AG20443 (cell line): ENCODE measurements at regions not wholly inside any gene's neighbourhood (a gene's known extent, or its start where the extent isn't known, plus 50 kb on each side); places are given as distances from the start of the nearest gene placed in this dataset.
"Not testable (repeated sequence)": the region's sequence is repeated elsewhere in the genome, so short reads cannot be mapped to it uniquely, and the experiment has no call there.

Experiments
- DNase-seq: peaks from one replicate; pipeline ENCODE4 v3.0.0; 2012; ENCODE audit warnings: low spot score, mixed read lengths

GRCh38 chr20:48231253-48231930 lies 446.1 kb upstream of the SULF2 start:
- no peak for DNase-seq

- no peak for DNase-seq
These were observed 444.9 kb upstream of the SULF2 start for GRCh38 chr20:48230216-48230615.

- no peak for DNase-seq
These were observed 442.1 kb upstream of the SULF2 start for GRCh38 chr20:48227381-48227780.

- DNase-seq, result no peak
These were observed 441.4 kb upstream of the SULF2 start for GRCh38 chr20:48226642-48227041.

- DNase-seq, result no peak
These were observed 439.3 kb upstream of the SULF2 start for GRCh38 chr20:48224533-48225050.

- DNase-seq, result no peak
These were observed 438.4 kb upstream of the SULF2 start for GRCh38 chr20:48223715-48224114.

- DNase-seq, result no peak
These were observed 437.4 kb upstream of the SULF2 start for GRCh38 chr20:48222595-48223180.

- DNase-seq, result no peak
These were observed 434.9 kb upstream of the SULF2 start for GRCh38 chr20:48220033-48220633.

- no peak for DNase-seq
These were observed 434.0 kb upstream of the SULF2 start for GRCh38 chr20:48219306-48219705.

- no peak for DNase-seq
These were observed 431.9 kb upstream of the SULF2 start for GRCh38 chr20:48217190-48217589.

GRCh38 chr20:48215536-48215935 lies 430.3 kb upstream of the SULF2 start:
- no peak for DNase-seq

- no peak for DNase-seq
These were observed 429.3 kb upstream of the SULF2 start for GRCh38 chr20:48214601-48215000.

- not testable (repeated sequence) for DNase-seq
These were observed 428.4 kb upstream of the SULF2 start for GRCh38 chr20:48213635-48214034.

- DNase-seq, result no peak
These were observed 427.7 kb upstream of the SULF2 start for GRCh38 chr20:48212806-48213509.

GRCh38 chr20:48211847-48212246 lies 426.6 kb upstream of the SULF2 start:
- DNase-seq, result no peak

GRCh38 chr20:48211238-48211637 lies 426.0 kb upstream of the SULF2 start:
- DNase-seq, result no peak

GRCh38 chr20:48210111-48211027 lies 425.1 kb upstream of the SULF2 start:
- DNase-seq, result no peak

GRCh38 chr20:48209102-48209501 lies 423.8 kb upstream of the SULF2 start:
- no peak for DNase-seq

- DNase-seq, result no peak
These were observed 422.9 kb upstream of the SULF2 start for GRCh38 chr20:48208176-48208575.

- DNase-seq, result no peak
These were observed 422.2 kb upstream of the SULF2 start for GRCh38 chr20:48207505-48207904.

GRCh38 chr20:48205786-48206185 lies 420.5 kb upstream of the SULF2 start:
- no peak for DNase-seq
